Activated CD4-positive, alpha-beta T cell treated with anti-CD3 and anti-CD28 coated beads for 36 hours (primary cell): ENCODE measurements at regions not wholly inside any gene's neighbourhood (a gene's known extent, or its start where the extent isn't known, plus 50 kb on each side); places are given as distances from the start of the nearest gene placed in this dataset.

Source experiments
- ATAC-seq: fragments of 200-7000 bp; cut with Tn5 transposase; one replicate; pipeline ENCODE4 v1.10.0; 2021; ENCODE audit warnings: mild to moderate bottlenecking, moderate library complexity
- CTCF ChIA-PET: fragments of 350-600 bp; sonication (Branson Sonifier 250); formaldehyde crosslinking; loops from one replicate; lab custom pipeline; 2021; ENCODE audit warnings: antibody characterized with exemption; lab: Charles Lee
- POLR2A ChIA-PET: fragments of 350-600 bp; sonication (Branson Sonifier 250); formaldehyde crosslinking; loops from one replicate; lab custom pipeline; 2021; ENCODE audit warnings: antibody characterized with exemption, inconsistent platforms; lab: Charles Lee
- DNase-seq: peaks from one replicate; pipeline ENCODE4 v3.0.0-alpha.2; 2020
- H3K27ac Mint-ChIP-seq: one replicate; pipeline ENCODE4 v1.8.0; 2021; ENCODE audit warnings: mixed read lengths
- H3K27me3 Mint-ChIP-seq: one replicate; pipeline ENCODE4 v1.8.0; 2021; ENCODE audit warnings: mixed read lengths
- H3K36me3 Mint-ChIP-seq: one replicate; pipeline ENCODE4 v1.8.0; 2021; ENCODE audit warnings: low read depth, mixed read lengths
- H3K4me1 Mint-ChIP-seq: one replicate; pipeline ENCODE4 v1.8.0; 2021; ENCODE audit warnings: mixed read lengths
- H3K4me3 Mint-ChIP-seq: one replicate; pipeline ENCODE4 v1.8.0; 2021; ENCODE audit warnings: mild to moderate bottlenecking, moderate library complexity, mixed read lengths
- H3K9me3 Mint-ChIP-seq: one replicate; pipeline ENCODE4 v1.8.0; 2021; ENCODE audit warnings: low read depth, mixed read lengths
- intact Hi-C, 2 experiments: fragments of 100-400 bp; cut with DNase I in 1 of 2; cut with micrococcal nuclease in 1 of 2; formaldehyde crosslinking; loops; one replicate each; pipeline versions ENCODE4 v1.14.2 to v1.15.1; 2022 to 2024; cut with DNase I, micrococcal nuclease

- no peak overlapping the region for H3K27ac Mint-ChIP-seq
- POLR2A ChIA-PET = no interaction called here
- intact Hi-C loops = no loop called here
These were observed 87.2 kb downstream of the SPRING1 start for GRCh38 chr12:116650585-116651087.

GRCh38 chr12:116650062-116650461 is 87.8 kb downstream of the SPRING1 start:
- POLR2A ChIA-PET = no interaction called here
- no peak for DNase-seq
- no peak overlapping the region for H3K27ac Mint-ChIP-seq
- CTCF ChIA-PET = interaction anchor here (1.0 kb wide), 2 partner anchors 14 to 59 kb away, joined by 3 to 7 read pairs; no protein-coding TSS in a partner anchor
- peaks cover 2% of the 10 kb centered on the region for H3K4me1 Mint-ChIP-seq
- ATAC-seq = no peak
- H3K27me3 Mint-ChIP-seq = peaks cover 2% of the 10 kb centered on the region
- no peaks in the 10 kb centered on the region for H3K36me3 Mint-ChIP-seq
- H3K9me3 Mint-ChIP-seq = peaks cover 5% of the 10 kb centered on the region
- no peak overlapping the region for H3K4me3 Mint-ChIP-seq
- intact Hi-C loops = no loop called here

More at GRCh38 chr12:116650585-116651087, 87.2 kb downstream of the SPRING1 start:
- H3K4me1 Mint-ChIP-seq = peaks cover 2% of the 10 kb centered on the region
- H3K4me3 Mint-ChIP-seq = no peak overlapping the region
- H3K36me3 Mint-ChIP-seq = no peaks in the 10 kb centered on the region
- CTCF ChIA-PET = interaction anchor here (1.0 kb wide), 2 partner anchors 14 to 58 kb away, joined by 3 to 7 read pairs; no protein-coding TSS in a partner anchor
- DNase-seq (no peak), ATAC-seq (no peak)
- peaks cover 5% of the 10 kb centered on the region for H3K9me3 Mint-ChIP-seq
- H3K27me3 Mint-ChIP-seq = peaks cover 2% of the 10 kb centered on the region

DNA sequence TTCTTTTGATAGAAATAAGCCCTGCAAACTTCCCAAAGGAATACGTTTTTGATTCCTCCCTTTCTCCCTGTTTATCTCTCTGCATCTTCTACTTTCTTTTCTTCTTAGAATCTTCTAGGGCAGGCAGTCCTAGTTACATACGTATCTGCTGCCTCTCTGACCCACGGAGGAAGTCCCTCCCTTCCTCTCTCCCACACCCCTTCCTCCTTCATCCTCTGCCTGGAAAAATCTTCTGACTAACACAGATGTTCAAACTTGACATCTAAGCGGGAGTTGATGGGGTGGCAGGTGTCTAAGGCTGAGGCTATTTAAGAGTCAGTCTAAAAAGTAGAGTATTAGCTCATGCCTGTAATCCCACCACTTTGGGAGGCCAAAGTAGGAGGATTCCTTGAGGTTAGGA is 88.6 kb downstream of the MAP1LC3B2 start:
- Mint-ChIP-seq H3K4me3 (no peak overlapping the region), H3K27ac (no peak overlapping the region), H3K4me1 (peaks cover 4% of the 10 kb centered on the region), H3K9me3 (peaks cover 8% of the 10 kb centered on the region), H3K36me3 (no peaks in the 10 kb centered on the region), H3K27me3 (peaks cover 2% of the 10 kb centered on the region)
- intact Hi-C loops = no loop called here
- ChIA-PET POLR2A (no interaction called here), CTCF (no interaction called here)
- ATAC-seq (no peak), DNase-seq (no peak)

DNA sequence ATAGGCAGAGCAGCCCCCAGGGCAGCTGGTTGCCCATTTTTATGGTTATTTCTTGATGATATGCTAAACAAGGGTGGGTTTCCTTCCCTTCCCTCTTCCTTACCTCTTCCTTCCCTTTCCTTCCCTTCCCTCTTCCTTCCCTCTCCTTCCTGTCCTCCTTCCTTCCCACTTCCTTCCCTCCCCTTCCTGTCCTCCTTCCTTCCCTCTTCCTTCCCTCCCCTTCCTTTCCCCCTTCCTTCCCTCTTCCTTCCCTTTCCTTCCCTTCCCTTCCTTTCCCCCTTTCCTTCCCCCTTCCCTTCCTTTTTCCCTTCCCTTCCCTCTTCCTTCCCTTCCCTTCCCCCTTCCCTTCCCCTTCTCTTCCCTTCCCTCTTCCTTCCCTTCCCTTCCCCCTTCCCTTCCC is 87.7 kb downstream of the MAP1LC3B2 start:
- intact Hi-C loops = no loop called here
- ATAC-seq (no peak), DNase-seq (no peak)
- Mint-ChIP-seq H3K4me1 (peaks cover 6% of the 10 kb centered on the region), H3K27ac (no peak overlapping the region), H3K4me3 (no peak overlapping the region), H3K36me3 (no peaks in the 10 kb centered on the region), H3K27me3 (peaks cover 2% of the 10 kb centered on the region), H3K9me3 (peaks cover 7% of the 10 kb centered on the region)
- CTCF ChIA-PET = no interaction called here
- POLR2A ChIA-PET = no interaction called here

DNA sequence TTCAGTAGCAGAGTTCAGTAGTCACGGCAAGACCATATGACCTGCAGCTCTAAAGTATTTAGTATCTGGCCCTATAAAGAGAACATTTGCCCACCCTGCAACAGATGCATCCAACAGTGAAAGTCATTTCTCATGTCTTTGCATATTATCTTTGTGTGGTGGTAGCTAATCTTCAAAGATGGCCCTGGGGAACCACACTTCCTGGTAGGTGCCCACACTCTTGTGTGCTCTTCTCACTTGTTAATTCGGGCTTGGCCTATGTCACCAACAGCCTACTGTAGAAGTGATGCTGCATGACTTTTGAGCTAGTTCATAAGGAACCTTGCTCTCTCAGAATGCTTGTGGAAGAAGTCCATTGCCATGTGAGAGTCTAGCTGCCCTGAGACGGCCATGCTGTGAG is 85.6 kb downstream of the MAP1LC3B2 start:
- Mint-ChIP-seq H3K4me1 (peaks cover 4% of the 10 kb centered on the region), H3K4me3 (no peak overlapping the region)

DNA sequence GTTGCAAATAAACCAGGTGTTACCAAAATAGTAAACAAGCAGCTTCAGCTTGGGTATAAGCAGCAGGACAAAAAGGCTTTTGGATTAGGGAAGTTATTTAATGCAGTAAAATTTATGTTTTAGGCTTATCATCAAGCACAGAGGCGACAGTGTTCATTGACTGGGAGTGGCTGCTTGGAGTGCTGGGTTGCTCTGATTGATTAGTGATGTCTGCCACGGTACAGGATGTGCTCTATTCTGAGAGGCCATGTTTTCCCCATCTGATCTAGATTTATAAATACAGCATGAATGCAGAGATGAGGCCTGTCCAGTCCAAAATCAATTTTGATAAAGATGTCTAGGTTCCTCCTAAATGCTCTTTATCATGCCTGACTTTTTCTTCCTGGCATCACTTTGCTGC is 83.5 kb downstream of the MAP1LC3B2 start:
- no peaks in the 10 kb centered on the region for H3K36me3 Mint-ChIP-seq
- H3K27ac Mint-ChIP-seq = no peak overlapping the region
- CTCF ChIA-PET = interaction anchor here (0.6 to 1.1 kb wide), 2 partner anchors 9 to 225 kb away, joined by 3 read pairs; no protein-coding TSS in a partner anchor
- no peaks in the 10 kb centered on the region for H3K27me3 Mint-ChIP-seq
- ATAC-seq (no peak), DNase-seq (no peak)
- intact Hi-C loops = no loop called here
- POLR2A ChIA-PET = no interaction called here
- H3K4me3 Mint-ChIP-seq = no peak overlapping the region
- H3K9me3 Mint-ChIP-seq = peaks cover 10% of the 10 kb centered on the region
- H3K4me1 Mint-ChIP-seq = peaks cover 4% of the 10 kb centered on the region

More for the DNA sequence above, 85.6 kb downstream of the MAP1LC3B2 start:
- POLR2A ChIA-PET = interaction anchor here (0.7 kb wide), 1 partner anchor 347 kb away, joined by 3 read pairs; no protein-coding TSS in a partner anchor
- Mint-ChIP-seq H3K27me3 (peaks cover 2% of the 10 kb centered on the region), H3K27ac (no peak overlapping the region), H3K9me3 (peaks cover 10% of the 10 kb centered on the region), H3K36me3 (no peaks in the 10 kb centered on the region)
- ATAC-seq (no peak), DNase-seq (no peak)
- CTCF ChIA-PET = interaction anchor here (0.6 to 0.8 kb wide), 2 partner anchors 59 to 753 kb away, joined by 3 read pairs; no protein-coding TSS in a partner anchor
- intact Hi-C loops = no loop called here

GRCh38 chr12:116642106-116642505 is 82.9 kb downstream of the MAP1LC3B2 start:
- intact Hi-C loops = no loop called here
- ChIA-PET CTCF (no interaction called here), POLR2A (no interaction called here)
- DNase-seq (no peak), ATAC-seq (no peak)
- Mint-ChIP-seq H3K4me1 (peaks cover 4% of the 10 kb centered on the region), H3K4me3 (no peak overlapping the region), H3K9me3 (peaks cover 10% of the 10 kb centered on the region), H3K36me3 (no peaks in the 10 kb centered on the region), H3K27me3 (no peaks in the 10 kb centered on the region), H3K27ac (no peak overlapping the region)

DNA sequence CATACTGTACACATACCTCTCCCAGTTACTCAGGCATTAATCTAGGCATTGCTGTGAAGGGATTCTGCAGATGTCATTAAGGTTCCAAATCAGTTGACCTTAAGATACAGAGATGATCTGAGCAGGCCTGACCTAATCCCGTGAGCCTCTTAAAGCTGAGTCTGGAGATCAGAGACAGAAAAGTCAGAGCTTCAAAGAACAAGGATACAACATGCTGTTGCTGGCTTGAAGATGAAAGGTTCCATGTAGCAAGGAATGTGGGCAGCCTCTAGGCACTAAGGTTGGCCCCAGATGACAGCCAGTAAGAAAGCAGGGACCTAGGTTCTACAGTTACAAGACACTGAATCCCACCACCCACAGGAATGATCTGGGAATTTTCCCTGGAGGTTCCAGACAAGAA is 81.1 kb downstream of the MAP1LC3B2 start:
- no peak overlapping the region for H3K27ac Mint-ChIP-seq
- H3K4me3 Mint-ChIP-seq = no peak overlapping the region
- H3K9me3 Mint-ChIP-seq = peaks cover 10% of the 10 kb centered on the region
- peaks cover 4% of the 10 kb centered on the region for H3K4me1 Mint-ChIP-seq
- intact Hi-C loops = no loop called here
- no peaks in the 10 kb centered on the region for H3K36me3 Mint-ChIP-seq
- DNase-seq = no peak
- H3K27me3 Mint-ChIP-seq = no peaks in the 10 kb centered on the region
- ChIA-PET CTCF (no interaction called here), POLR2A (interaction anchor here (0.6 kb wide), 1 partner anchor 662 kb away, joined by 3 read pairs; no protein-coding TSS in a partner anchor)
- no peak for ATAC-seq

GRCh38 chr12:116639765-116640164 is 80.6 kb downstream of the MAP1LC3B2 start:
- intact Hi-C loops = no loop called here
- Mint-ChIP-seq H3K27me3 (peaks cover 3% of the 10 kb centered on the region), H3K4me3 (no peak overlapping the region), H3K36me3 (no peaks in the 10 kb centered on the region), H3K9me3 (peaks cover 8% of the 10 kb centered on the region), H3K27ac (no peak overlapping the region), H3K4me1 (peaks cover 4% of the 10 kb centered on the region)
- ATAC-seq (no peak), DNase-seq (no peak)
- CTCF ChIA-PET = no interaction called here
- POLR2A ChIA-PET = no interaction called here

GRCh38 chr12:116638376-116638775 is 79.2 kb downstream of the MAP1LC3B2 start:
- no peak for ATAC-seq
- Mint-ChIP-seq H3K27ac (no peak overlapping the region), H3K27me3 (peaks cover 12% of the 10 kb centered on the region), H3K4me1 (peaks cover 4% of the 10 kb centered on the region), H3K36me3 (no peaks in the 10 kb centered on the region), H3K4me3 (no peak overlapping the region), H3K9me3 (peaks cover 4% of the 10 kb centered on the region)
- no peak for DNase-seq
- POLR2A ChIA-PET = no interaction called here
- intact Hi-C loops = no loop called here
- CTCF ChIA-PET = no interaction called here

GRCh38 chr12:116637589-116638150 is 78.5 kb downstream of the MAP1LC3B2 start:
- DNase-seq = no peak
- Mint-ChIP-seq H3K4me1 (no peaks in the 10 kb centered on the region), H3K36me3 (no peaks in the 10 kb centered on the region), H3K9me3 (peaks cover 4% of the 10 kb centered on the region), H3K27me3 (peaks cover 13% of the 10 kb centered on the region), H3K27ac (no peak overlapping the region), H3K4me3 (no peak overlapping the region)
- intact Hi-C loops = no loop called here
- no peak for ATAC-seq
- POLR2A ChIA-PET = interaction anchor here (0.6 kb wide), 1 partner anchor 340 kb away, joined by 5 read pairs; no protein-coding TSS in a partner anchor
- CTCF ChIA-PET = no interaction called here
